GM23338 (cell line): ENCODE measurements at regions not wholly inside any gene's neighbourhood (a gene's known extent, or its start where the extent isn't known, plus 50 kb on each side); places are given as distances from the start of the nearest gene placed in this dataset.
"Not testable (repeated sequence)": the region's sequence is repeated elsewhere in the genome, so short reads cannot be mapped to it uniquely, and the experiment has no call there.

Experiments
- ATAC-seq: fragments of 200-7000 bp; cut with Tn5 transposase; 3 replicates; pipeline ENCODE4 v1.9.1; 2020
- DNase-seq: peaks from one replicate; pipeline ENCODE4 v3.0.0-alpha.2; 2015; ENCODE audit warnings: low spot score
- H2AFZ ChIP-seq: fragments of 200-600 bp; sonication (generic); 2 replicates; pipeline ENCODE4 v1.8.0; 2016; ENCODE audit warnings: antibody characterized with exemption, mild to moderate bottlenecking, moderate library complexity
- H3F3A ChIP-seq: fragments of 200-600 bp; sonication (generic); replicated peaks from 2 replicates; pipeline ENCODE4 v1.8.0; 2017; ENCODE audit warnings: antibody characterized with exemption, mixed run types, low read depth
- H3K27ac ChIP-seq: fragments of 200-600 bp; sonication (generic); 2 replicates; pipeline ENCODE4 v1.6.1; 2016; ENCODE audit warnings: low read depth
- H3K27me3 ChIP-seq: fragments of 200-600 bp; sonication (generic); 2 replicates; pipeline ENCODE4 v1.8.0; 2016; ENCODE audit warnings: mild to moderate bottlenecking, mixed run types, moderate library complexity; ENCODE audit not compliant: insufficient read depth
- H3K36me3 ChIP-seq: fragments of 200-600 bp; sonication (generic); 2 replicates; pipeline ENCODE4 v1.8.0; 2016; ENCODE audit warnings: mild to moderate bottlenecking; ENCODE audit not compliant: insufficient read depth
- H3K4me1 ChIP-seq: fragments of 200-600 bp; sonication (generic); 2 replicates; pipeline ENCODE4 v1.8.0; 2016; ENCODE audit warnings: mild to moderate bottlenecking, moderate library complexity; ENCODE audit not compliant: insufficient read depth
- H3K4me2 ChIP-seq: fragments of 200-600 bp; sonication (generic); 2 replicates; pipeline ENCODE4 v1.7.1; 2017; ENCODE audit warnings: mixed run types
- H3K4me3 ChIP-seq: fragments of 200-600 bp; sonication (generic); 2 replicates; pipeline ENCODE4 v1.6.1; 2016; ENCODE audit warnings: mixed run types
- H3K79me2 ChIP-seq: fragments of 200-600 bp; sonication (generic); replicated peaks from 2 replicates; pipeline ENCODE4 v1.8.0; 2017; ENCODE audit warnings: mild to moderate bottlenecking; ENCODE audit not compliant: insufficient read depth
- H3K9me2 ChIP-seq: fragments of 200-600 bp; sonication (generic); 2 replicates; pipeline ENCODE4 v1.8.0; 2017; ENCODE audit not compliant: insufficient read depth
- H4K20me1 ChIP-seq: fragments of 200-600 bp; sonication (generic); replicated peaks from 2 replicates; pipeline ENCODE4 v1.8.0; 2017; ENCODE audit warnings: mild to moderate bottlenecking; ENCODE audit not compliant: insufficient read depth
- H3K27ac Mint-ChIP-seq: 2 replicates; pipeline ENCODE4 v1.8.0; 2020; ENCODE audit warnings: inconsistent platforms, mild to moderate bottlenecking, moderate library complexity, mixed read lengths
- H3K27me3 Mint-ChIP-seq: 3 replicates; pipeline ENCODE4 v1.8.0; 2022; ENCODE audit warnings: low read depth, mild to moderate bottlenecking, moderate library complexity, mixed read lengths, inconsistent platforms; ENCODE audit not compliant: insufficient read depth, poor library complexity
- H3K36me3 Mint-ChIP-seq: 3 replicates; pipeline ENCODE4 v1.8.0; 2021; ENCODE audit warnings: low read depth, mild to moderate bottlenecking, inconsistent platforms, moderate library complexity, mixed read lengths
- H3K4me1 Mint-ChIP-seq: 3 replicates; pipeline ENCODE4 v1.8.0; 2020; ENCODE audit warnings: mild to moderate bottlenecking, inconsistent platforms, mixed read lengths
- H3K4me3 Mint-ChIP-seq: 3 replicates; pipeline ENCODE4 v1.8.0; 2021; ENCODE audit warnings: moderate library complexity, mild to moderate bottlenecking, inconsistent platforms, mixed read lengths
- H3K9me3 Mint-ChIP-seq: 3 replicates; pipeline ENCODE4 v1.8.0; 2020; ENCODE audit warnings: moderate library complexity, mild to moderate bottlenecking, inconsistent platforms, mixed read lengths
- TF ChIP-seq, protein P1 (sequence below): fragments of 250-450 bp; sonication (Bioruptor Pico); IDR thresholded peaks from 2 replicates; pipeline ENCODE4 v1.5.0; 2020; ENCODE audit warnings: mild to moderate bottlenecking, moderate library complexity
- TF ChIP-seq, protein P2 (sequence below): IDR thresholded peaks from 2 replicates; pipeline ENCODE4 v1.6.1; 2016; ENCODE audit warnings: antibody characterized with exemption

DNA sequence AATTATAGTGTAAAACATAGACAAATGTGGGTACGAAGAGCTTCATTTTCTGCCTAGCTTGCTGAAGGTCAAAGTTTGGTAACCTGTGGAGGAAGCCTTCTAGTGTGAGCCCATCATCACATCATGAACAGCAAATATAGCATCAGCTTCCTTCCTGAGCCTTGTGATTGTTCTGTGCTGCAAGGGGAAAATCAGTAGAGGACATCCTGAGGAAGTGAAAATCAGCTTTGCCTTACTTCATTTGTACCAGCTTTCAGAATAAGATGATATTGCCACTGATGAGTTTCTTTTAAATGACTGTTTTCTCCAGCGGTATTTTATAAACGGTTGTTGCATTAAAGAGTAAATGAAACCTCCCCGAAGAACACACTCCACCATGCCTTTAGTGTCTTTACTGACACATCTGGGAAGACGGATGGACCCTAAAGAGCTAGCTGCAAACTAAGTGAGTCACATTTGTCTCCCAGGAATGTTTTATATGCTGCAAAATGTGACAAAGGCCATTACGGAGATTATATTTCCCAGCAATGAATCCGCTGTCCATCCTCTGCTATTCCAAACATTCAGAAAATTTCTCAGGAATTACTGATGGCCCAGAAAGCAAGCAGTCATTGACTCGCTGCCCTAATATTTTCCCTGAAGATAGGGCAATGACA lies 1272.8 kb downstream of the SUCLG1 start (continued):
- TF ChIP-seq, protein P1, sequence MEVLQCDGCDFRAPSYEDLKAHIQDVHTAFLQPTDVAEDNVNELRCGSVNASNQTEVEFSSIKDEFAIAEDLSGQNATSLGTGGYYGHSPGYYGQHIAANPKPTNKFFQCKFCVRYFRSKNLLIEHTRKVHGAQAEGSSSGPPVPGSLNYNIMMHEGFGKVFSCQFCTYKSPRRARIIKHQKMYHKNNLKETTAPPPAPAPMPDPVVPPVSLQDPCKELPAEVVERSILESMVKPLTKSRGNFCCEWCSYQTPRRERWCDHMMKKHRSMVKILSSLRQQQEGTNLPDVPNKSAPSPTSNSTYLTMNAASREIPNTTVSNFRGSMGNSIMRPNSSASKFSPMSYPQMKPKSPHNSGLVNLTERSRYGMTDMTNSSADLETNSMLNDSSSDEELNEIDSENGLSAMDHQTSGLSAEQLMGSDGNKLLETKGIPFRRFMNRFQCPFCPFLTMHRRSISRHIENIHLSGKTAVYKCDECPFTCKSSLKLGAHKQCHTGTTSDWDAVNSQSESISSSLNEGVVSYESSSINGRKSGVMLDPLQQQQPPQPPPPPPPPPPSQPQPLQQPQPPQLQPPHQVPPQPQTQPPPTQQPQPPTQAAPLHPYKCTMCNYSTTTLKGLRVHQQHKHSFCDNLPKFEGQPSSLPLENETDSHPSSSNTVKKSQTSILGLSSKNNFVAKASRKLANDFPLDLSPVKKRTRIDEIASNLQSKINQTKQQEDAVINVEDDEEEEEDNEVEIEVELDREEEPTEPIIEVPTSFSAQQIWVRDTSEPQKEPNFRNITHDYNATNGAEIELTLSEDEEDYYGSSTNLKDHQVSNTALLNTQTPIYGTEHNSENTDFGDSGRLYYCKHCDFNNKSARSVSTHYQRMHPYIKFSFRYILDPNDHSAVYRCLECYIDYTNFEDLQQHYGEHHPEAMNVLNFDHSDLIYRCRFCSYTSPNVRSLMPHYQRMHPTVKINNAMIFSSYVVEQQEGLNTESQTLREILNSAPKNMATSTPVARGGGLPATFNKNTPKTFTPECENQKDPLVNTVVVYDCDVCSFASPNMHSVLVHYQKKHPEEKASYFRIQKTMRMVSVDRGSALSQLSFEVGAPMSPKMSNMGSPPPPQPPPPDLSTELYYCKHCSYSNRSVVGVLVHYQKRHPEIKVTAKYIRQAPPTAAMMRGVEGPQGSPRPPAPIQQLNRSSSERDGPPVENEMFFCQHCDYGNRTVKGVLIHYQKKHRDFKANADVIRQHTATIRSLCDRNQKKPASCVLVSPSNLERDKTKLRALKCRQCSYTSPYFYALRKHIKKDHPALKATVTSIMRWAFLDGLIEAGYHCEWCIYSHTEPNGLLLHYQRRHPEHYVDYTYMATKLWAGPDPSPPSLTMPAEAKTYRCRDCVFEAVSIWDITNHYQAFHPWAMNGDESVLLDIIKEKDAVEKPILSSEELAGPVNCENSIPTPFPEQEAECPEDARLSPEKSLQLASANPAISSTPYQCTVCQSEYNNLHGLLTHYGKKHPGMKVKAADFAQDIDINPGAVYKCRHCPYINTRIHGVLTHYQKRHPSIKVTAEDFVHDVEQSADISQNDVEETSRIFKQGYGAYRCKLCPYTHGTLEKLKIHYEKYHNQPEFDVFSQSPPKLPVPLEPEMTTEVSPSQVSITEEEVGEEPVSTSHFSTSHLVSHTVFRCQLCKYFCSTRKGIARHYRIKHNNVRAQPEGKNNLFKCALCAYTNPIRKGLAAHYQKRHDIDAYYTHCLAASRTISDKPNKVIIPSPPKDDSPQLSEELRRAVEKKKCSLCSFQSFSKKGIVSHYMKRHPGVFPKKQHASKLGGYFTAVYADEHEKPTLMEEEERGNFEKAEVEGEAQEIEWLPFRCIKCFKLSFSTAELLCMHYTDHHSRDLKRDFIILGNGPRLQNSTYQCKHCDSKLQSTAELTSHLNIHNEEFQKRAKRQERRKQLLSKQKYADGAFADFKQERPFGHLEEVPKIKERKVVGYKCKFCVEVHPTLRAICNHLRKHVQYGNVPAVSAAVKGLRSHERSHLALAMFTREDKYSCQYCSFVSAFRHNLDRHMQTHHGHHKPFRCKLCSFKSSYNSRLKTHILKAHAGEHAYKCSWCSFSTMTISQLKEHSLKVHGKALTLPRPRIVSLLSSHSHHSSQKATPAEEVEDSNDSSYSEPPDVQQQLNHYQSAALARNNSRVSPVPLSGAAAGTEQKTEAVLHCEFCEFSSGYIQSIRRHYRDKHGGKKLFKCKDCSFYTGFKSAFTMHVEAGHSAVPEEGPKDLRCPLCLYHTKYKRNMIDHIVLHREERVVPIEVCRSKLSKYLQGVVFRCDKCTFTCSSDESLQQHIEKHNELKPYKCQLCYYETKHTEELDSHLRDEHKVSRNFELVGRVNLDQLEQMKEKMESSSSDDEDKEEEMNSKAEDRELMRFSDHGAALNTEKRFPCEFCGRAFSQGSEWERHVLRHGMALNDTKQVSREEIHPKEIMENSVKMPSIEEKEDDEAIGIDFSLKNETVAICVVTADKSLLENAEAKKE (CRISPR knock-in tag): no peak
- TF ChIP-seq, protein P2, sequence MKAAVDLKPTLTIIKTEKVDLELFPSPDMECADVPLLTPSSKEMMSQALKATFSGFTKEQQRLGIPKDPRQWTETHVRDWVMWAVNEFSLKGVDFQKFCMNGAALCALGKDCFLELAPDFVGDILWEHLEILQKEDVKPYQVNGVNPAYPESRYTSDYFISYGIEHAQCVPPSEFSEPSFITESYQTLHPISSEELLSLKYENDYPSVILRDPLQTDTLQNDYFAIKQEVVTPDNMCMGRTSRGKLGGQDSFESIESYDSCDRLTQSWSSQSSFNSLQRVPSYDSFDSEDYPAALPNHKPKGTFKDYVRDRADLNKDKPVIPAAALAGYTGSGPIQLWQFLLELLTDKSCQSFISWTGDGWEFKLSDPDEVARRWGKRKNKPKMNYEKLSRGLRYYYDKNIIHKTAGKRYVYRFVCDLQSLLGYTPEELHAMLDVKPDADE: no peak

DNA sequence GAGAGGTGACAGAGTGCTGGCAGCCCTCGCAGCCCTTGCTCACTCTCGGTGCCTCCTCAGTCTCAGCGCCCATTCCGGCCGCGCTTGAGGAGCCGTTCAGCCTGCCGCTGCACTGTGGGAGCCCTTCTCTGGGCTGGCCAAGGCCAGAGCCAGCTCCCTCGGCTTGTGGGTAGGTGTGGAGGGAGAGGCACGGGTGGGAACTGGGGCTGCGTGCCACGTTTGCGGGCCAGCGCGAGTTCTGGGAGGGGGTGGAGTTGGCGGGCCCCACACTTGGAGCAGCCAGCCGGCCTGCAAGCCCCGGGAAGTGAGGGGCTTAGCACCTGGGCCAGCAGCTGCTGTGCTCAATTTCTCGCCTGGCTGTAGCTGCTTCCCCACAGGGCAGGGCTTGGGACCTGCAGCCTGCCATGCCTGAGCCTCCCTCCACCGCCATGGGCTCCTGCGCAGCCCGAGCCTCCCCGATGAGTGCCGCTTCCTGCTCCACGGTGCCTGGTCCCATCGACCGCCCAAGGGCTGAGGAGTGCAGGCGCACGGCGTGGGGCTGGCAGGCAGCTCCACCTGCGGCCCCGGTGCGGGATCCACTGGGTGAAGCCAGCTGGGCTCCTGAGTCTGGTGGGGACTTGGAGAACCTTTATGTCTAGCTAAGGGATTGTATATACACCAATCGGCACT lies 1278.1 kb downstream of the SUCLG1 start:
- H3K4me1 Mint-ChIP-seq, H3K27me3 Mint-ChIP-seq, DNase-seq, H3K9me2 ChIP-seq, H3K4me2 ChIP-seq, H3F3A ChIP-seq, H3K27ac Mint-ChIP-seq, H3K27me3 ChIP-seq, H3K27ac ChIP-seq, ATAC-seq, H2AFZ ChIP-seq, H3K79me2 ChIP-seq, H3K4me3 ChIP-seq, H3K4me3 Mint-ChIP-seq, H4K20me1 ChIP-seq, H3K4me1 ChIP-seq, H3K36me3 ChIP-seq: not testable (repeated sequence)
- Mint-ChIP-seq H3K36me3 (peaks cover 16% of the 10 kb centered on the region; the same call in 2 of the 3 replicates), H3K9me3 (peaks cover 18% of the 10 kb centered on the region)
